MM.1S (cell line): ENCODE measurements at regions not wholly inside any gene's neighbourhood (a gene's known extent, or its start where the extent isn't known, plus 50 kb on each side); places are given as distances from the start of the nearest gene placed in this dataset.
A peak's percentile ranks its signal among the peaks of the same experiment; 100 is the strongest.
"Not testable (repeated sequence)": the region's sequence is repeated elsewhere in the genome, so short reads cannot be mapped to it uniquely, and the experiment has no call there.

Source experiments
- DNase-seq: peaks from one replicate; pipeline ENCODE4 v3.0.0-alpha.2; 2015
- H2AFZ ChIP-seq: fragments of 300-600 bp; sonication (generic); 2 replicates; pipeline ENCODE4 v1.6.0; 2016; ENCODE audit warnings: antibody characterized with exemption, low read length
- H3F3A ChIP-seq: fragments of 300-600 bp; sonication (generic); 2 replicates; pipeline ENCODE4 v1.6.1; 2016; ENCODE audit warnings: mild to moderate bottlenecking, antibody characterized with exemption, low read length, moderate library complexity, mixed read lengths; ENCODE audit not compliant: insufficient read depth
- H3K27ac ChIP-seq: fragments of 300-600 bp; sonication (generic); 2 replicates; pipeline ENCODE4 v1.5.1; 2016; ENCODE audit warnings: mild to moderate bottlenecking, low read length
- H3K27me3 ChIP-seq: fragments of 300-600 bp; sonication (generic); replicated peaks from 2 replicates; pipeline ENCODE4 v1.6.0; 2016; ENCODE audit warnings: low read length; ENCODE audit not compliant: insufficient read depth
- H3K36me3 ChIP-seq: fragments of 300-600 bp; sonication (generic); replicated peaks from 2 replicates; pipeline ENCODE4 v1.6.1; 2016; ENCODE audit warnings: mild to moderate bottlenecking, low read length, mixed read lengths; ENCODE audit not compliant: insufficient read depth
- H3K4me1 ChIP-seq: fragments of 300-600 bp; sonication (generic); 2 replicates; pipeline ENCODE4 v1.6.1; 2016; ENCODE audit warnings: low read length, mixed read lengths
- H3K4me2 ChIP-seq: fragments of 300-600 bp; sonication (generic); 2 replicates; pipeline ENCODE4 v1.6.0; 2016; ENCODE audit warnings: low read depth, low read length
- H3K4me3 ChIP-seq: fragments of 300-600 bp; sonication (generic); 2 replicates; pipeline ENCODE4 v1.5.1; 2016; ENCODE audit warnings: low read length, mixed read lengths
- H3K79me2 ChIP-seq: fragments of 300-600 bp; sonication (generic); 2 replicates; pipeline ENCODE4 v1.6.1; 2016; ENCODE audit warnings: mixed run types, low read length, mixed read lengths
- H3K9ac ChIP-seq: fragments of 300-600 bp; sonication (generic); 2 replicates; pipeline ENCODE4 v1.6.1; 2016; ENCODE audit warnings: low read length, mixed read lengths
- H3K9me2 ChIP-seq: fragments of 300-600 bp; sonication (generic); replicated peaks from 2 replicates; pipeline ENCODE4 v1.6.1; 2016; ENCODE audit warnings: mild to moderate bottlenecking, low read length, mixed read lengths; ENCODE audit not compliant: insufficient read depth
- H3K9me3 ChIP-seq: fragments of 300-600 bp; sonication (generic); replicated peaks from 2 replicates; pipeline ENCODE4 v1.6.1; 2016; ENCODE audit warnings: mild to moderate bottlenecking, low read length, mixed read lengths; ENCODE audit not compliant: insufficient read depth
- H4K20me1 ChIP-seq: fragments of 300-600 bp; sonication (generic); 2 replicates; pipeline ENCODE4 v1.6.1; 2016; ENCODE audit warnings: mild to moderate bottlenecking, low read length, moderate library complexity, mixed read lengths; ENCODE audit not compliant: insufficient read depth
- CTCF ChIP-seq: fragments of 300-600 bp; sonication (generic); IDR thresholded peaks from 2 replicates; pipeline ENCODE4 v1.5.1; 2016; ENCODE audit warnings: antibody characterized with exemption, low read length, mixed read lengths
- EZH2 ChIP-seq: fragments of 300-600 bp; sonication (generic); optimal IDR thresholded peaks from 2 replicates; pipeline ENCODE3; 2017; ENCODE audit warnings: low read depth, mild to moderate bottlenecking, antibody characterized with exemption, low read length, mixed read lengths
- EZH2phosphoT487 ChIP-seq: fragments of 300-600 bp; sonication (generic); IDR thresholded peaks from 2 replicates; pipeline ENCODE4 v1.6.1; 2018; ENCODE audit warnings: antibody characterized with exemption, low read length

- Histone ChIP-seq H4K20me1 (no peaks in the 10 kb centered on the region), H3K36me3 (no peaks in the 10 kb centered on the region), H3K4me1 (peaks cover 10% of the 10 kb centered on the region; the same call in 1 of the 2 replicates), H3K27ac (no peak overlapping the region), H3K79me2 (no peaks in the 10 kb centered on the region), H3K9ac (no peak overlapping the region), H3F3A (no peaks in the 10 kb centered on the region), H2AFZ (no peak overlapping the region), H3K4me2 (0 out of 2 replicates have a peak overlapping the region, but pooled peaks have one; percentile 17), H3K9me2 (no peaks in the 10 kb centered on the region), H3K4me3 (no peak overlapping the region), H3K9me3 (no peaks in the 10 kb centered on the region), H3K27me3 (no peaks in the 10 kb centered on the region)
- DNase-seq, result peak; percentile 55
- TF ChIP-seq CTCF (no peak), EZH2 (no peak), EZH2phosphoT487 (no peak)
These were observed 266.2 kb upstream of the SEMA3C start for GRCh38 chr7:81185072-81185471.

GRCh38 chr7:81183326-81183725 lies 264.5 kb upstream of the SEMA3C start:
- no peak overlapping the region for H2AFZ ChIP-seq
- H3K9ac ChIP-seq, result no peak overlapping the region
- H4K20me1 ChIP-seq, result no peaks in the 10 kb centered on the region

GRCh38 chr7:81182056-81182455 lies 263.2 kb upstream of the SEMA3C start:
- not testable (repeated sequence) for H4K20me1 ChIP-seq, H3K9ac ChIP-seq, H3K9me2 ChIP-seq, H3K27ac ChIP-seq, H3K36me3 ChIP-seq, H3K4me2 ChIP-seq, H3K27me3 ChIP-seq, H3K4me1 ChIP-seq, H3K4me3 ChIP-seq, H2AFZ ChIP-seq, H3K9me3 ChIP-seq, H3F3A ChIP-seq, H3K79me2 ChIP-seq, DNase-seq

More at GRCh38 chr7:81183326-81183725, 264.5 kb upstream of the SEMA3C start:
- no peaks in the 10 kb centered on the region for H3K79me2 ChIP-seq
- no peaks in the 10 kb centered on the region for H3K36me3 ChIP-seq
- H3K9me3 ChIP-seq, result no peaks in the 10 kb centered on the region
- H3K4me2 ChIP-seq, result no peak overlapping the region
- TF ChIP-seq EZH2phosphoT487 (no peak), CTCF (no peak), EZH2 (no peak)
- DNase-seq, result no peak
- no peak overlapping the region for H3K27ac ChIP-seq
- peaks cover 10% of the 10 kb centered on the region; the same call in 1 of the 2 replicates for H3K4me1 ChIP-seq
- H3F3A ChIP-seq, result no peaks in the 10 kb centered on the region
- no peaks in the 10 kb centered on the region for H3K9me2 ChIP-seq
- no peak overlapping the region for H3K4me3 ChIP-seq
- H3K27me3 ChIP-seq, result no peaks in the 10 kb centered on the region

- H4K20me1 ChIP-seq, result no peaks in the 10 kb centered on the region
- H3K9me3 ChIP-seq, result no peaks in the 10 kb centered on the region
- H3K27ac ChIP-seq, result no peak overlapping the region
These were observed 262.2 kb upstream of the SEMA3C start for GRCh38 chr7:81181066-81181465.

More at GRCh38 chr7:81181066-81181465, 262.2 kb upstream of the SEMA3C start:
- H3K4me1 ChIP-seq, result peaks cover 10% of the 10 kb centered on the region; the same call in 1 of the 2 replicates
- H3K4me2 ChIP-seq, result no peak overlapping the region
- no peaks in the 10 kb centered on the region for H3K9me2 ChIP-seq
- H2AFZ ChIP-seq, result no peak overlapping the region
- no peak overlapping the region for H3K9ac ChIP-seq
- H3F3A ChIP-seq, result no peaks in the 10 kb centered on the region
- H3K4me3 ChIP-seq, result no peak overlapping the region
- H3K79me2 ChIP-seq, result no peaks in the 10 kb centered on the region
- no peaks in the 10 kb centered on the region for H3K36me3 ChIP-seq
- no peaks in the 10 kb centered on the region for H3K27me3 ChIP-seq
- TF ChIP-seq EZH2phosphoT487, result no peak
- no peak for TF ChIP-seq EZH2
- no peak for TF ChIP-seq CTCF
- no peak for DNase-seq
